ENCODE measurements at regions not wholly inside any gene's neighbourhood (a gene's known extent, or its start where the extent isn't known, plus 50 kb on each side); places are given as distances from the start of the nearest gene placed in this dataset.

- POLR2A ChIA-PET = interaction anchor here (0.6 kb wide), 1 partner anchor 1082 kb away, joined by 3 read pairs; no protein-coding TSS in a partner anchor
- no peak overlapping the region for H3K27ac Mint-ChIP-seq
Measured at GRCh38 chr13:88704600-88705275, 1033.6 kb downstream of the SLITRK5 start.

More at GRCh38 chr13:88704600-88705275, 1033.6 kb downstream of the SLITRK5 start:
- H3K9me3 Mint-ChIP-seq = peaks cover 11% of the 10 kb centered on the region
- DNase-seq (ENCODE audit: low spot score) = no peak
- CTCF ChIA-PET = no interaction called here
- no peak overlapping the region for H3K4me3 Mint-ChIP-seq
- H3K36me3 Mint-ChIP-seq = no peaks in the 10 kb centered on the region; the same call in 1 of the 2 replicates
- no peak for ATAC-seq
- H3K27me3 Mint-ChIP-seq (ENCODE audit: low read depth) = no peaks in the 10 kb centered on the region
- 0 out of 2 replicates have a peak, but pooled peaks cover 3% of the 10 kb centered on the region for H3K4me1 Mint-ChIP-seq
- no peak for TF ChIP-seq E2F5 (CRISPR knock-in tag; IDR thresholded peaks at IDR 0.05)
- no peak for TF ChIP-seq E2F4 (CRISPR knock-in tag; IDR thresholded peaks at IDR 0.05; ENCODE audit: borderline replicate concordance, low read depth)
- no peak for TF ChIP-seq NFATC4 (CRISPR knock-in tag; IDR thresholded peaks at IDR 0.05)
- no peak for TF ChIP-seq ZNF512 (CRISPR knock-in tag; IDR thresholded peaks at IDR 0.05; ENCODE audit: borderline replicate concordance)
- no peak for TF ChIP-seq ETV6 (CRISPR knock-in tag; IDR thresholded peaks at IDR 0.05)
- no peak for TF ChIP-seq IRF1 (CRISPR knock-in tag; IDR thresholded peaks at IDR 0.05)
- TF ChIP-seq PREB (CRISPR knock-in tag; IDR thresholded peaks at IDR 0.05; ENCODE audit: borderline replicate concordance) = no peak
- TF ChIP-seq MLX (CRISPR knock-in tag; IDR thresholded peaks at IDR 0.05) = no peak
- no peak for TF ChIP-seq ATF2 (CRISPR knock-in tag; IDR thresholded peaks at IDR 0.05; ENCODE audit: borderline replicate concordance, low read depth)
- no peak for TF ChIP-seq ZNF416 (CRISPR knock-in tag; IDR thresholded peaks at IDR 0.05)
